Medulla oblongata (tissue), 1 donor: ENCODE measurements at regions not wholly inside any gene's neighbourhood (a gene's known extent, or its start where the extent isn't known, plus 50 kb on each side); places are given as distances from the start of the nearest gene placed in this dataset.
"Not testable (repeated sequence)": the region's sequence is repeated elsewhere in the genome, so short reads cannot be mapped to it uniquely, and the experiment has no call there.

ENCODE experiments used
- DNase-seq: peaks from one replicate; pipeline ENCODE4 v3.0.0-alpha.2; 2015; ENCODE audit errors: extremely low spot score

DNA sequence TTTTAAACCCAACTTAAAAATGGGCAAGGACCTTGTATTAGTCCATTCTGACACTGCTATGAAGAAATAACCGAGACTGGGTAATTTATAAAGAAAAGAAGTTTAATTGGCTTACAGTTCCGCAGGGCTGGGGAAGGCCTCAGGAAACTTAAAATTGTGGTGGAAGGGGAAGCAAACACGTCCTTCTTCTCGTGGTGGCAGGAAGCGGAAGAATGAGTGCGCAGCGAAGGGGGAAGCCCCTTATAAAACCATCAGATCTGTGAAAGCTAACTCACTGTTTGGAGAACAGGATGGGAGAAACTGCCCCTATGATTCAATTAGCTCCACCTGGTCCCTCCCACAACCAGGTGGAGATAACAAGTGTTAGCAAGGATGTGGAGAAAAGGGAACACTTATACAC, 237.7 kb downstream of the SEC16B start:
- no peak for DNase-seq

DNA sequence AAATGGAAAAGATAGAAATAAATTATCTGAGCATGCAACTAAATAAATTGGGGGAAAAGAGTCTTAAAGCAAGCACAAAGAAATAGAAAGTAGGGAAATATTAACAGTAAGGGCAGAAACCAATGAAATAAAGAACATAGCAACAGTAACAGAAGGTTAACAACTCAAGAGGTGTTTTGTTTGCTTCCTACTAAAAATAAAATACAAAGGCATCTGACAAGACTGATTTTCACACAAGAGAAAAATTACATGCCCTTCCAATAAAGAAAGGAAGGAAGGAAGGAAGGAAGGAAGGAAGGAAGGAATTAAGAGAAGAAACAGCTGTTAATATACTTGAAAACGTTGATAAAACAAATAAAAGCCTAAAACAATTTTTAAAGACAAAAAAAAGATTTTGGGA, 240.2 kb downstream of the SEC16B start:
- no peak for DNase-seq

DNA sequence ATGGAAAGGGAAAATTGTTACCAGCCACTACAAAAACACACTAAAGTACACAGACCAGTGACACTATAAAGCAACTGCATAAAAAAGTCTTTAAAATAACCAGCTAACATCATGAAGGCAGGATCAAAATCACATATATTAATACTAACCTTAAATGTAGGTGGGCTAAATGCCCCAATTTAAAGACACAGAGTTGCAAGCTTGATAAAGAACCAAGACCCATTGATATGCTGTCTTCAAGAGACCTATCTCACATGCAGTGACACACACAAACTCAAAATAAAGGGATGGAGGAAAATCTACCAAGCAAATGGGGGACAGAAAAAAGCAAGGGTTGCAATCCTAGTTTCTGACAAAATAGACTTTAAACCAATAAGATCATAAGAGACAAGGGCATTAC, 246.3 kb downstream of the SEC16B start:
- DNase-seq: no peak

DNA sequence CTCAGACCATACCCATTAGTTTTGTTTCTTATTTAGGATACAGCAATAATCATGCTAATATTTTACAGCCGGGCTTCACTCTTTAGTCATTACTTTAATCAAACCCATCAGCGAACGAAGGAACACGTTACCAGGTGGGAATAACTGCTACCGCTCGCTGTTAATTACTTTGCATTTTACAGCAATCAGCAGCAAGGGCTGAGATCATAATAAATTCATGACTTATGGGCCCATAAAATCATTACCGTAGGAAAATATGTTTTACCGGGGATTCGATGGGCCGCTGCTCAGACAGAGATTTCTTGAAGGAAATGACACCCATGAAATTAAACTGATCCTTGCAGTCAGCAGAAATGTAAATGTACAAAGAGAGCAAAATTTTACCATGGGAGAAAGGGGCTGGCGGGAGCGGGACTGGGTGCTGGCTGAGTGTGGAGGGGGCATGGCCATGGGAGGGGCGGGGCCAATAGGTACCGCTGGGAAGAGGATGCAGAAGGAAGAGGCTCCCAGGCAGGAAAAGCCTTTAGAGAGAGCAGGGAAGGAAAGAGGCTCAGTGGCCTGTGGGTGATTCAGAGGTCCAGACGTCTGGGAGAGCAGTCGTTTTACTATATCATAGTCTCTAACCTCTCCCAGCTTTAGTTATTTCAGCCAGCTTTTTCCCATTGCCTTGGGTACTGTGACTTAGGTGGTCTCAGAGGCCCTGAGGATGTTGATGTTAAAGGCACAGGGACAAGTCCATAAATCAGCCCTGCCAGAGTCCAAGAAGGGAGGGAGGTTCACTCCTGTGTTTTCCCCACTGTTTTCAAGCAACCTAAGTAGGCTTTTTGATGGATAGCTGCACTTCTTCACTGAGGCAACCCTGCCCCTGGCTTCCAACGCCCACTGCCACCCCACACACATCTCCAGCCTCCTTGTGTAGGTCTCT, 258.9 kb downstream of the SEC16B start:
- no peak for DNase-seq

DNA sequence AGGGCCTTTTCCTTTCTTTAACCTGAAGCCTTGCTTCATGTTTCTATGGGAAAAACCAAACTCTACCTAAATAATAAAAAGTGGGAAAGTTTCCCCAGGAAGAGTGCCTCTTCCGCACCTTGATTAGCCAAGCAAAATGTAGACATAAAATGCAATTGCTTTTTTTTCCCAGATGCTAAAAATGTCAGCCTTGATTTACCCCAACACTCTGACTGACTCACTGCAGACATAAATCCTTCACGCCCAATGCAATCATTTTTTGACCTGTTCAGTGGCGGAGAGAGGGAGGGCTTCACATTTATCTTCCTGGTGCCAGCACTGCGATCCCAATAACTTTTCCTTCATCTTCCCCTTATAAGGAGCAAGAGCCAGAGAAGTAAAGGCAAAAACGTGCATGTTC, 261.5 kb downstream of the SEC16B start:
- DNase-seq: no peak

DNA sequence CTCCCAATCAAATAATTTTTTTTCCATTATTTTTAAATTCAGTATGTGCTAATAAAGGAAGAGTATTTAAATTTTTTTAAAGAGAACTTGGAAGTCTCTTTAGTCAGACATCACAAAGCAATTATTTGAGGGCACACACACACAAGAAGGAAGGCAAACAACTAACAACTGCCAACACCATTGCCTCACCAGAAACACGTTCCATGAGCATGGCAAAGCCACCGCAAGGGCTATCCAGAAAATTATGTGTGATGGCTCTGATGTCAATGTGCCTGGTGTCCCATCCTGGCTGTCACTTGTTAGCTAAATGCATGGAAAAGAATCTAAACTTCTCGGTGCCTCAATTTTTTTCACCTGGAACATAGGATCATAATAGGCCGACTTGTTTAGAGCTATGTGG, 262.9 kb downstream of the SEC16B start:
- no peak for DNase-seq

DNA sequence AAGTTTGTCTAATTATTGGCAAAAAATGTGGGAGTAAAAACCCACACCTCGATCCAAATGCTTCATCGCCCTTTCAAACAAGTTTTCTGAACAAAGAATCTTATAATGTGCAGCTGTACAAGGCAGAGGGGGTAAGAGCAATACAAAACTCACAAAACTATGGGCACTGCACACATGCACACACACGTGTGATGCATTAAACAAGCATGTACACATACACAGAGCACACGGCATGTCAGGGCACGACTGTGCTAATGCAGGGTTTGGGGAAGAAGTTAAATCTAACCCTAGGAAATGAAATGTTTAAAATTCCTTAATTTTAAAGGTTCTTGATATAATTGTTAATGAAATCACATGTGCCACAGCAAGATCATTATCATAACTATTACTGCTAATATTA, 264.0 kb downstream of the SEC16B start:
- DNase-seq: no peak

DNA sequence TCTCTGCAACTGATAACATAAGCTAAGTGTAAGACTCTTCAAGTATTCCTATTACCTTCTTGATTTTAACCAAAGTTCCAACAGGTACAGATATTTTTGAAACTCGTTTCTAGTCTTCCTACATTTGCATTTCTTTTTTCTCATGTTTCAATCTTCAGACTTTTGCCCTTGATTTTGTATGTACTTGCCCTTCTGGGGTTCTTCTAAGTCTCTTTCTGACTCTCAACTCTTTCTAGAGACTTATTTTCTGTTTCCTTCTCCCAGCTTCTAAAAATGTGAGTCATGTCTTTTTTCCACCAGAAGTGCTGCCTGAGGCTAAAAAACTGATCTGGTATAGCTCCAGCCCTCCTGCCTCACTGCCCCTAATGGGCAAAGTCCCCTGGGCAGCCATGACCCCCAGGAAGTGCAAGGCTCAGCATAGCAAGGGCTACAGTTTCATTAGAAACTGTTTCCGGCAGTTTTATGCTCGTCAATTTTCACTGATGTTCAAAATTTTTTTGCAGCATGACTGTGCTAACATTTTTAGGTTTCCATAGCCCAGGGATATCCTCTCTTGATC, 265.9 kb downstream of the SEC16B start:
- no peak for DNase-seq

DNA sequence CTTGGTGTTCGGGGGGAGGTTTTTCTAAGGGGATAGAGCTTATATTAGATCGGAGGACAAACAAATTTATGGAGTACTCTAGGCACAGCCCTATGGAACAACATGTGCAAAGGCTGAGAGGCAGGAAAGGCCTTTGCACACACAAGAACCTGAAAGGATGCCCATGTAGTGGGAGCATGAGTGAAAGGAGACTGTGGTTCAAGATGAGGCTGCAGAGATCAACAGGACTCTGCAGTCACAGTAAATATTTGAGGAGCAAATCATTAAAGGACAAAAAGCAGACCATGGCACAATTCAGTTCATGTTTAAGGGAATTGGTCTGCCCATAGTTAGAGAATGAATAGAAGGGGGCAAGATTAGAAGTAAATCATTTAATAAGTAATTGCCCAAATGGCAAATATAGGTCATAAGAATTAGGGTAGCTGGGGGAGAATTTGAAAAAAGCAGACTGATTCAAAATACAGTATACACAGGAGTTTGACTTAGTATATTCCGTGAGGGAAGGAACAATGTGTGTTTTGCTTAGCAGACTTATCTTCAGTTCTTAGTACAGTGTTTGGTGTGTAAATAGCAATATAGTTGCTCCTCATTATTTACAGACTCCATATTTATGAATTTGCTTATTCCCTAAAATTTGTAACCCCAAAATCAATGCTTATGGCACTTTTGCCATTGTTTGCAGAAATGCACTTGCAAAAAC, 268.1 kb downstream of the SEC16B start:
- DNase-seq: no peak

DNA sequence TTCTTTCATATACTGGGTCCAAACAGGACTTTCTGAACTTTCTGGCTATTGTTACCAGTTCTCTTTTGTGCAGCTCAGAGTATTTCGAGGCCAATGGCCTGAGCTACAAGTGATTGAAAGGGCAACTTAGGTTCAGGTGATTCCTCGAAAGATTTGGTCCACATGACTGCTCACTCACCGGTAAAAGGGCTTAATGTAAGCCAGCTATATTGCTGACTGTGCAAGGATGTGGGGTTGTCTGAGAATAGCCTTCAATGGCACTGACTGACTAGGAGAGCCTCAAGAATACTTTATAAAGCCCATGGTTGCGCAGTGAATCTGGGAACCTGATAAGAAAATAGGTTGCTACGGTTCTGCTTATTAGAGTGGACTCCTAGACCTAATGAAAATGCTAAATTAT, 269.0 kb downstream of the SEC16B start:
- no peak for DNase-seq

DNA sequence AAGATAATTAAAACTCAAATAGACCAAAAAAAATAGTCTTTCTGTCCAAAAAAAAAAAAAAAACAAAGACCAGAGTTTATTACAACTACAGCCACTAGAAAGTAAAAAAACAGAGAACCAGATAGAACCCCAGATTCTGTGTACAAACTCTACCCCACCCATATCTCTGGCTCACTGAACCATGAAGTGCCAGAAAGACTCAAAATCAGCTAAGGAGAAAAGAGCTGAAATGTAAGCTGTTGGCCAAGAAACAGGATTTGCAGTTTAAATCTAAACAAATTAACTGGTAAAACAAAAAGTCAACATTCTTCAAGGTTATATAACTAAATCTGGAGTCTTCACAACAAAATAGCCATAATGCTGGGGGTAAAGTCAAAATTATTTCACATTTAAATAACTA, 278.9 kb downstream of the SEC16B start:
- DNase-seq: no peak

DNA sequence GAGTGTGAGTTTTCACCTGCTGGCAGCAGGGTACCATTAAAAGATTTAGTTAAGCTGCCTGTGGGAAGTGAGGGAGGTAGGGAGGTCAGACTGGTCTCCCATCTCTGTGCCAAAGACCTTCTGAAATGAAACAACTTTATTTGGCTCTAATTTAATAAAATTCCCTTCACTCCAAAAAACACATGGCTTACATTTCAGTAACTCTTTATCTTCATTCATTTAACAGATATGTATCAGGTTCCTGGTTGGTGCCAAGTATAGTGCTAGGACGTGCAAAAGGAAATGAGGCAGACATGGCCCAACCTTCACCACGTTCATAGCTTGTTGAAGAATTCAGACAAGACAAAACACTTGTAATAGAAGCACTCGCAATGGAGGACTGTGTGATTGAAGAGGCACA, 282.3 kb downstream of the SEC16B start:
- DNase-seq: no peak

DNA sequence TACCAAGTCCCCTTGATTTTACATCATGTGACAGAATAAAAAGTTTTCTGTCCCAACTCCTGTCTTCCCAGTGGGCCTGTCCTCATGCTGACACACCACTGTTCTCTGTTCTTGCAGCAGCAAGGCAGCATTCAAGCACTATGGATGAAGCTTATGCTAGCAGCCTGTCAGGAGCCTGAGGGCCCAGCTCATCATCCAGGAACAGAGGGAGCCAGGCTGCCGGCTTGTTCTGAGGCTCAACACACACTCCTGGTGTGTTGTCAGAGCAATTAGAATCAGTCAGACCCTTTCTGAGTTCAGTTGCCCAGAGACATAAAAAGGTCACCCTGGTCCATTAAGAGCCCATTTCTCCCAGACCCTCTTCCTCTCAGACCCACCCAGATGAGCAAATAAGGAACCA, 282.9 kb downstream of the SEC16B start:
- no peak for DNase-seq

DNA sequence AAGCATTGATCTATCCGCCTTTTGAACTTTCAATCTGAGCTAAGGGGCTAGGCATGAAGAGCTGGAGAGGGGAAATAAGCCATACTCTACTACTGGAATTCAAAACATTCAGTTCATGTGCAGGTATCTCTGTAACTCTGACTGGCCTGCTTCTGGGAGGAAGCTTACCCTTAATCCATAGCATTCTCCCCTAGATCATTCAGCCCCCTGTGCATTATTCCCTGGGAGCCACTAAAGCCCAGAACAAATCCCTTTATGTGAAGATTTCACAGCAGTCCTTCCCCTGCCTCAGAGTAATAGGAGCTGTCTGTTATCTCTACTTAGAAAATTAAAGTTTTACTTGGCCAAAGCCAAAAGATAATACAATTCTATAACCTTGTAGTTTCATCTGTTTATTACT, 300.7 kb downstream of the SEC16B start:
- DNase-seq: no peak

DNA sequence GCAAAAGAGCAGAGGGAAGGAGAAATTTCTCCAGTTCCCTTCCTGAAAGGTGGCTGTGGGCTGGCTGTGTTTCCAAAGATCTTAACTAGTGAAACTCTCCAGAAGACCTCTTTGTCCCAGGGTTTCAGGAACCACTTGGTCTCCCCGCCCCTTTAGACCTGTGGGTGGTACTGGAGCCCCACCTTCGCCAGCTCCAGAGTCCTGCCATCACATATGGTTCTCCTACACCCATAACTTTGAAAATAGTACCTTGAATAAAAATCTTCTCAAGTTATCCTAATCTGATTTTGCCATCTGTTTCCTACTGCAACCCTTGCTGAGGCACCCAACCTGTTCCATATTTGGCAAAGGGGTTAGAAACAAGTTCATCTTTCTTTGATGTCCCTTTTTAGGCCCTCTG, 303.9 kb downstream of the SEC16B start:
- no peak for DNase-seq

DNA sequence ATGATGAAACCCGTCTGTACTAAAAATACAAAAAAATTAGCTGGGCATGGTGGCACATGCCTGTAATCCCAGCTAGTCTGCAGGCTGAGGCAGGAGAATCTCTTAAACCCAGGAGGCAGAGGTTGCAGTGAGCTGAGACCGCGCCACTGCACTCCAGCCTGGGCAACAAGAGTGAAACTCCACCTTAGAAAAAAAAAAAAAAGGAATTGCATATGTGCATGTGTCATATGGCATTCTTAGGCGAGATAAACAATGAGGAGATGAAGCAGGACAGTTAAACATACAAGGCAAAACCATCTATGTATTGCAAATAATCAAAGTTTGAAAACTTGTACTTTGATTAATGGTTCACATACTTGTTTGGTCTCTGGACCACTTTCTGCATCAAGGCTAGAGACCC, 305.1 kb downstream of the SEC16B start:
- DNase-seq: not testable (repeated sequence)

DNA sequence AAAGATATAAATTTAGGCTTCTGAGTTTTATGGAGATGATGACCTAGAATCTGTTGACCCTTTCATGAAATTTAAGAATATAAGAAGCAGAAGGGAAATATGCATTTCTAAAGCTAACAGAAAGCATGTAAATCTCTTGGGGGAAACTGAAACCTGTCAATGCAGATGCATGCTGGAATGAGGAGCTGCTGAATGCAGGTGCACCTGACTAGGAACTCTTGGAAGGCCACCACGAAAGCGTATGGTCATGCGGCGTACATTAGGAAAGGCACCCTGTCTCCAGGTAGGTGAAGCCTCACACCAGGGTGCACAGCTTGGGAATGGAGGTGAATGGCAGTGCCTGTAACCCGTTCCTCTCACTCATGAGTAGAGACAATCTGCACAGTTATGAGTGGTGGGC, 309.7 kb downstream of the SEC16B start:
- DNase-seq: no peak

DNA sequence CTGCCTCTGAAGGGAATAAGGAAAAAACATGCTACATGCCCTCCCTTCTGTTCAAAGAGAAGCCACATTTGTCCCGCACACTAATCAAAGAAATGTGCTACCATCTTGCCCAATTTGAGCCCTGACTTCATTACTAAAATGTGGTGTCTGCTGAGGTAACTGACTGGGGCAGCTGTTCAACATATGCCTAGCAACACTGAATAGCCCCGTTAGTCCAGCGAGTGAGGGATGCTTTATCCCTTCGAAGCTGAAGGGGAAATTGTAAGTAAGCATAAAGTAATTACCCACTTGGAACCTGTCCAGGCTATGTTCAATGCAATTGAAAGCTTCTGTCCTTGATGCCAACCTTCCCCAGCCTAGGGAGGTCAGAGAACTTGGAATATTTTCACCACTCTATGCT, 310.6 kb downstream of the SEC16B start:
- no peak for DNase-seq

DNA sequence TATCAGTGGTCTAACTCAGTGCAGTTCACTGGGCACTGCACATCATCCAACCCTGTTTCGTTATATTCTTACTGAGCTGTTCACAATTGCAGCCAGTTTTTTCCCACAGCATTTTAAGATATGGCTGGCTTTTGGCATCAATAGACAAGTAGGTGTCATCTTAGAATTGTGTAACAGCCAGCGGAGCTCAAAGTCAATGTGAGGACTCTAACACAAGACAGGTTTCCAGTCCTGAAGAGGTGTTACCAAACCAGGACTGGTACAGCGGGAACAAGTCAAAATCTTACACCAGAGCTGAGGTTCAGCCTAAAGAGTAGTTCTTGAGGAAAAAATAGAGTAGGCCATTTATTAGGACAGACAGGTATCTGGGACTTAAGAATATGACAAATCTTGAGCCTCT, 313.3 kb downstream of the SEC16B start:
- no peak for DNase-seq

DNA sequence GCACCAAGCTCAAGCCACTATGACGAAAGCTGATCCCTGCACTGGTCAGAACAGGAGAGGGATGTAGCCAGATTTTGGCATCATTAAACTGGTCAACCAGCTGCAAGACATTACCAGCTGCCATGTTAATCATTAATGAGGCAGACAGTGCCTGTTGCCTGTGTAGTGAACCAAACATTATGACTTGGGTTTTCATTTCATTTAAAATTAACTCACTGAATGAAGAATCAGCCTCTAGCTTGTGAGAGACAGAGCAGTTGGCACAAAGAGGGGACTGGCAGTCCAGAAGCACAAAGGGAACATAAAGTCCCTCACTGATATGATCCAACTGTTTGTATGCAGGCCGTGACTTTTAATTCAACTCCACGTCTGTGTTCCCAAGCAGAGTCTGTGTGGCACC, 318.9 kb downstream of the SEC16B start:
- no peak for DNase-seq

DNA sequence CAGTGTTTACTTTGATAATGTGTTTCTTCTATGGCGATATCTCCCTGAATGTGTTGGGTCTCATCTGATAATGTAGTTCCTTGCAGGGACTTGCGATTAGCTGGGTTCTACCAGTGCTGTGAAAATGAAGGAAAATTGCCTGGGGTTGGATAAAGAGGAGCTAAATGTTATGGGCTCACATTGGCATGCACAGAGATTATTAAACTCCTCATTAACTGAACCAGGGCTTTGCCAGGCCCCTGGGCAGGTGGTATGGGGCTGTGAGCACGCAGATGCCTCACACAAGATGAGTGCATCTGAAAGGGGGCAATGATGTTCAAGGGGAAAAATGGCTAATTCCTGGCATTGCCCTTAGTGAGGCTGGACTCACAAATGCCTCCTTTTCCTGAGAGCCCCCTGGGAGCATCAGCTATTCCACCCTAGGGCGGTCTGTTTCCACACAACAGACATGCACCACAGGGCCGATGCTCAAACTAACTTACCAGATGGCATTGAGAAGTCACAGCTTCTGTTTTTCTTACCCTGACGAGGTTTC, 321.1 kb downstream of the SEC16B start:
- no peak for DNase-seq

DNA sequence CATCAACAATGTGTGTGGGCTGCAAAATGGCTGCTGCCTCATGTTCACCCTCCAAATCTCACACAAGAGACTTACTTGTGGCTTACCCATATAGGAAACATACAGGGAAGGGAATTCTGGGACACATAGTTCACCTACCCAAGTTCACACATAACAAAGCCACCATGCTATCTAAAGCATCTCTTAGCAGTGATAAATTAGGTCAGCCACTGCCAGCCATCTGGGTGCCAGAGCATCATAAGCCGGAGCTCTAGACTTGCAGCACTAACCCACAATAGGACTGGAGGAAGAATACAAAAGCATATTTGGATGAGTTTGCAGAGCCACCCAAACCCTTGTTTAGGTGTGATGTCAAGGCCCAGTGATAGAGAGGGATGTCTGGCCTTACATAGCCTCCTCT, 321.7 kb downstream of the SEC16B start:
- DNase-seq: no peak
